ENCODE measurements at regions not wholly inside any gene's neighbourhood (a gene's known extent, or its start where the extent isn't known, plus 50 kb on each side); places are given as distances from the start of the nearest gene placed in this dataset.

DNA sequence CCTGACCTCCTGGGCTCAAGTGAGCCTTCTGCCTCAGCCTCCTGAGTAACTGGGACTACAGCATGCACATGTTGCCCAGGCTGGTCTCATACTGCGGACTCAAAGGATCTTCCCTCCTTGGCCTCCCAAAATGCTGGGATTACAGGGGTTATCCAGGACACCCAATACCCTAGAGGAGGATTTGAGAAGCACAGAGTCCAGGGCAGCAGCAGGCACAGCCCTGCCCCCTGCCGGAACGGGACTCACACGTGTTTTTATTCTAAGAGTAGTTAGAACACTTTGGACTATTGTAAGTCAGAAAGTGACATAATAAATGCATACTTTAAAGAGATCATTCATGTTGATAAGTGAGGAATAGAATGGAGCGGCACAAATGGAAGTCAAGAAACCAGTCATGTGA is 80.2 kb downstream of the C6orf118 start:
- FAIRE-seq (no peak), DNase-seq (ENCODE audit: insufficient read length, low spot score) (no peak)
- TF ChIP-seq, protein P1, sequence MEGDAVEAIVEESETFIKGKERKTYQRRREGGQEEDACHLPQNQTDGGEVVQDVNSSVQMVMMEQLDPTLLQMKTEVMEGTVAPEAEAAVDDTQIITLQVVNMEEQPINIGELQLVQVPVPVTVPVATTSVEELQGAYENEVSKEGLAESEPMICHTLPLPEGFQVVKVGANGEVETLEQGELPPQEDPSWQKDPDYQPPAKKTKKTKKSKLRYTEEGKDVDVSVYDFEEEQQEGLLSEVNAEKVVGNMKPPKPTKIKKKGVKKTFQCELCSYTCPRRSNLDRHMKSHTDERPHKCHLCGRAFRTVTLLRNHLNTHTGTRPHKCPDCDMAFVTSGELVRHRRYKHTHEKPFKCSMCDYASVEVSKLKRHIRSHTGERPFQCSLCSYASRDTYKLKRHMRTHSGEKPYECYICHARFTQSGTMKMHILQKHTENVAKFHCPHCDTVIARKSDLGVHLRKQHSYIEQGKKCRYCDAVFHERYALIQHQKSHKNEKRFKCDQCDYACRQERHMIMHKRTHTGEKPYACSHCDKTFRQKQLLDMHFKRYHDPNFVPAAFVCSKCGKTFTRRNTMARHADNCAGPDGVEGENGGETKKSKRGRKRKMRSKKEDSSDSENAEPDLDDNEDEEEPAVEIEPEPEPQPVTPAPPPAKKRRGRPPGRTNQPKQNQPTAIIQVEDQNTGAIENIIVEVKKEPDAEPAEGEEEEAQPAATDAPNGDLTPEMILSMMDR (IDR thresholded peaks at IDR 0.05; ENCODE audit: insufficient read depth, missing control alignments): no peak

DNA sequence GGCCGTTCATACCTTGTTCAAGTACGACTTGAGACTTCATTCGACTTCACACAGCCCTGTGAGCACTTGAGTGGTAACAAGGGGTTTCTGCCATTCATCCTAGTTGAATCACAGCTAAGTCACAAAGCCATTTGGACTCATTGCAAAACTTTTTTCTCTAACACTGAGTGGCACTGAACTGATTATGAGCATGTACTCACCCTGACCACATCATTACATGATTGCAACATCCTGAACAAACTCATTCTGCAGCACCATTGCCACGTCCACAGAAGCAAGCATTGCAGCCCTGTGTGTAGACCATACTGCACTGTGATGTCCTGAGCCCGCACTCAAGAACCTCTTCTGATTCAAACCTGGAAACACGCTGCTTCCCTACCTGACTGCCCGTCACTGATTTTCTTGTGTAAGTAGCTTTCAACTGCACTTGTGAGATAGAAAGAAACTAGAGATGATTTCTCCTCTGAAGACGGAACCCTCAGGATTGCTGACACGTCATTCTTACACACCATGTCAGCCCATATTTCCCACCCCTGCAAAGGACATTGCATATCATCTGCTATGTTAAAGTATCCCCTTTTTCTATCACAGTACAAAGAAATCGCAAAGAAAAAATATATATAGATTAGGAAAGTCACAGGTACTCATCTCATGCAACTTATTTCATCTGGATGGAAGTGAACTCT is 81.6 kb downstream of the C6orf118 start:
- no peak for FAIRE-seq

DNA sequence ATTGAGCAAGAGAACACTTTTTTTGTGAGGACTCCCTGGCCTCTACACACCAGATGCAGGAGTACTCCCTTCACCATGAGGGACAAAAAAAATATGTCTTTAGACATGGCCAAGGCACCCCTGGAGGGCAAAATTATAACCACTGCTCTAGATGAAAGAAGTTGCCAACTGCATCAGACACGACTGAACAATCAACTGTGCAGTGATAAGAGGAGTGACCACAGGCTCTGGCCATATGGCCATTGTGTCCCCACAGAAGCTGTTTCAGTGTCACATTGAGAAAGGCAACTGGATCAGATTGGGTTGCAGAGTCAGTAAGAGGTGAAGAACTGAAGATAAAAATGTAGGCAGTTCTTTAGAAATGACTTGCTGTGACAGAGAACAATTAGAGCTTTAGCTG is 85.7 kb downstream of the C6orf118 start:
- TF ChIP-seq, protein P1 (IDR thresholded peaks at IDR 0.05; ENCODE audit: insufficient read depth, missing control alignments): no peak
- no peak for FAIRE-seq
- DNase-seq (ENCODE audit: insufficient read length, low spot score): no peak

More for the DNA sequence above, 81.6 kb downstream of the C6orf118 start:
- no peak for DNase-seq (ENCODE audit: insufficient read length, low spot score)
- TF ChIP-seq, protein P1 (IDR thresholded peaks at IDR 0.05; ENCODE audit: insufficient read depth, missing control alignments): no peak

DNA sequence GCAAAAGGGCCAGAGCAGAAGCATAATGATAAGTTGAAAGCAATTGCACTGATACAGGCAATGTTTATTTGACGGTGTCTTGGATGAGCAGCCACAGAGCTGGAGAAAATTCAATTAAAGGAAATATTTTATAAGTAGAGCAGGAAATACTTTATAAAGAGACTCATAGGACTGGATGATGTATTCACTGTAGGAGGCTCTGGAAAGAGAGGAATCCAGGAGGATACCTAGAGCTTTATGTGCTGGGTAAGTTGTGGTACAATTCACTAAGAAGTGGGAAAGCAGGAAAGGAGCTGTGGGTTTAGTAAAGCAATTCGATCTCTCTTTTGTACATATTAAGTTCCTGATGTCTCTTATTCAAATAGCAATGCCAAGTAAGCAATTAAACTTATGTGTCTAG is 86.3 kb downstream of the C6orf118 start:
- FAIRE-seq (no peak), DNase-seq (ENCODE audit: insufficient read length, low spot score) (no peak)
- TF ChIP-seq, protein P1 (IDR thresholded peaks at IDR 0.05; ENCODE audit: insufficient read depth, missing control alignments): no peak

DNA sequence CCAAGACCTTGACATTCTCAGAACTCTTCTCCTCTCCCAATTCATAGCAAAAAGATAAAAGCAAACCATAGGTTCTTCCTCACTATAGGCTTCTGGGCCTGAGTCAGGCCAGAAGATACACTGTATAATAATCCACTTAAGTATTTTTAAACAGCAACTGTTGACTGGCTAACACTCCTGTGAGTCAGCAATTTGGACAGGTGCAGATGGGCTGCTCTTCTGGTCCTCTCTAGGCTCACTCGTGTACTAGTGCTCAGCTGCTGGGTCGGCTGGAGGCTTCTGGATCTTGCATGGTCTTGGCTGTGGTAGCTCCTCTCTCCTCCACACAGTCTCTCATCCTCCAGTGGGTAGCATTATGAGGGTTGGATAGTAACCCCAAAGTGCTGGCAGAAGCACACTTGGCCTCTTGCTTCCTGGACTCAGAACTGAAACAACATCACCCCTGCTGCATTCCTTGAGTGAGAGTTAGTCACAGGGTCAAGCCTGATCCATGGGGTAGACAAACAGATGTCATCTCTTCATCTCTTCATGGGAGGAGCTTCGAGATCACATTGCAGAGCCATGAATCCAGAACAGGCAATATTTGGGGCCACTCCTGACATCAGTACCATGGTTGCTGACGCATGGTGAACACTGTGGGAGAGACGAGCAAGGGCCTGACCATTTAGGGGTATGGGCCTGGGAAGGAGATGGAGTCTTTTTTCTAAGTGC is 86.9 kb downstream of the C6orf118 start:
- DNase-seq (ENCODE audit: insufficient read length, low spot score): no peak
- TF ChIP-seq, protein P1 (IDR thresholded peaks at IDR 0.05; ENCODE audit: insufficient read depth, missing control alignments): no peak
- FAIRE-seq: no peak

DNA sequence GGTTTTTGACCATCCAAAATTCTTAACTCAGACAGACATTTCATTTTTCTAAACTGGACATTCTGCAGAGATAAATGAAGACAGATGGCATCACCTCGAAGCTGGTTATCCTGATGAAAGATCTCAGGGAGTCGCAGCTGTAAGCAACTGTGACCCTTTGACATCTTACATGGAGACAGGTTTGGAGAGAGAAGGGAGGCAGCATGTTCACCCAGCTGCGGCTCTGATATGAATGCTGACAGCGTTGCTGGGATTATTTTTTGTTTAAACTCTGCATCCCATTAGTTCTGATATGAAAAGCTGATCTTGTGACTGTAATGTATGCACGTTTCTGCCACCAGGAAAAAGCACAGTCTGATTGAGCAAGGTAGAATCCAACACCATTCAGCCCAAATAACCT is 89.4 kb downstream of the C6orf118 start:
- DNase-seq (ENCODE audit: insufficient read length, low spot score): no peak
- TF ChIP-seq, protein P1 (IDR thresholded peaks at IDR 0.05; ENCODE audit: insufficient read depth, missing control alignments): no peak
- FAIRE-seq: no peak

DNA sequence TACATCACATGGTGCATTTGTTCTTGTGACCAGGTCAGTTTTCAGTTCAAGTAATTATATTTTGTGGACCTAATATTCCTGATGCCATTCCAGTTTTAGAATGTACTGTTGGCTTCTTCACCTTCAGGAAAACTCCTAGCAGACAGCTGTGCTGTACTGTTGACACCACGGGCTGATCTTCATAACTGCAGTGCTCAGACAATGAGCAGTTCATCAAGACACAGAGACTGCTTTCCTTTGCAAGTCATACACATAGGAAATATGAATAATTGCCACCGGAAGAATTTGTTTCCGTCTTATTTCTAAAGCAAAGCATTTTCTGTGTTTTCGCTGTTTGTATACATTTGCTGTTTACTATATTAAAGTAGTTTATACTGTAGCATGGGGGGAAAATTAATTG is 89.8 kb downstream of the C6orf118 start:
- DNase-seq (ENCODE audit: insufficient read length, low spot score) (no peak), FAIRE-seq (no peak)
- TF ChIP-seq, protein P1 (IDR thresholded peaks at IDR 0.05; ENCODE audit: insufficient read depth, missing control alignments): no peak
